Neural progenitor cell (in vitro differentiated cells): ENCODE measurements at regions not wholly inside any gene's neighbourhood (a gene's known extent, or its start where the extent isn't known, plus 50 kb on each side); places are given as distances from the start of the nearest gene placed in this dataset.

ENCODE experiments used
- EZH2phosphoT487 ChIP-seq: fragments of 200-600 bp; sonication (generic); IDR thresholded peaks from 2 replicates; pipeline ENCODE4 v1.6.1; 2017; ENCODE audit warnings: antibody characterized with exemption
- TF ChIP-seq, protein P1 (sequence below): fragments of 200-600 bp; sonication (generic); IDR thresholded peaks from 2 replicates; pipeline ENCODE4 v1.5.1; 2017; ENCODE audit warnings: antibody characterized with exemption, mild to moderate bottlenecking

DNA sequence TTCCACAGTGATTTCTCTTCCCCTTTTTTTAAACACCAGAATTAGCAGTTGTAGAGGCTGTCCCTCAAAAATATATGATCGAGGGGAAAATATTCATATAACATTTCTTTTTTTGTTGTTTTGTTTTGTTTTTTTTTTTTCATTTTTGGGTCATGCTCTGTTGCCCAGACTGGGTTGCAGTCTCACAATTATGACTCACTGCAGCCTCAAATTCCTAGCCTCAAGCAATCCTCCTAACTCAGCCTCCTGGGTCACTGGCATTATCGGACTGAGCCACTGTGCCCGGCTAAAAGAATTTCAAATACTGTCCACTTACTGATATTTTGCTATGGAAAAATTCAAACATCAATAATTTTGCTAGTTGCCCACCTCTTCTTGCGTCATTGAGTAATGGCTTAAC is 134.0 kb downstream of the HFE start:
- TF ChIP-seq, protein P1, sequence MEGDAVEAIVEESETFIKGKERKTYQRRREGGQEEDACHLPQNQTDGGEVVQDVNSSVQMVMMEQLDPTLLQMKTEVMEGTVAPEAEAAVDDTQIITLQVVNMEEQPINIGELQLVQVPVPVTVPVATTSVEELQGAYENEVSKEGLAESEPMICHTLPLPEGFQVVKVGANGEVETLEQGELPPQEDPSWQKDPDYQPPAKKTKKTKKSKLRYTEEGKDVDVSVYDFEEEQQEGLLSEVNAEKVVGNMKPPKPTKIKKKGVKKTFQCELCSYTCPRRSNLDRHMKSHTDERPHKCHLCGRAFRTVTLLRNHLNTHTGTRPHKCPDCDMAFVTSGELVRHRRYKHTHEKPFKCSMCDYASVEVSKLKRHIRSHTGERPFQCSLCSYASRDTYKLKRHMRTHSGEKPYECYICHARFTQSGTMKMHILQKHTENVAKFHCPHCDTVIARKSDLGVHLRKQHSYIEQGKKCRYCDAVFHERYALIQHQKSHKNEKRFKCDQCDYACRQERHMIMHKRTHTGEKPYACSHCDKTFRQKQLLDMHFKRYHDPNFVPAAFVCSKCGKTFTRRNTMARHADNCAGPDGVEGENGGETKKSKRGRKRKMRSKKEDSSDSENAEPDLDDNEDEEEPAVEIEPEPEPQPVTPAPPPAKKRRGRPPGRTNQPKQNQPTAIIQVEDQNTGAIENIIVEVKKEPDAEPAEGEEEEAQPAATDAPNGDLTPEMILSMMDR = no peak
- no peak for TF ChIP-seq EZH2phosphoT487
